WTC11 (cell line): ENCODE measurements at regions not wholly inside any gene's neighbourhood (a gene's known extent, or its start where the extent isn't known, plus 50 kb on each side); places are given as distances from the start of the nearest gene placed in this dataset.

Experiments used
- CREM ChIP-seq: sonication (generic); formaldehyde crosslinking; IDR thresholded peaks from 2 replicates; pipeline ENCODE4 v1.8.1; 2022; ENCODE audit warnings: mild to moderate bottlenecking, missing genetic modification reagents, moderate library complexity
- ETV6 ChIP-seq: sonication (generic); formaldehyde crosslinking; IDR thresholded peaks from 2 replicates; pipeline ENCODE4 v1.8.1; 2022; ENCODE audit warnings: mild to moderate bottlenecking, missing genetic modification reagents
- FOXJ3 ChIP-seq: sonication (generic); formaldehyde crosslinking; IDR thresholded peaks from 2 replicates; pipeline ENCODE4 v1.9.0; 2021; ENCODE audit warnings: missing genetic modification reagents, mild to moderate bottlenecking, borderline replicate concordance
- FOXP1 ChIP-seq: sonication (generic); formaldehyde crosslinking; IDR thresholded peaks from 2 replicates; pipeline ENCODE4 v1.8.0; 2022; ENCODE audit warnings: missing genetic modification reagents, mild to moderate bottlenecking, moderate library complexity, borderline replicate concordance
- IRF2 ChIP-seq: sonication (generic); formaldehyde crosslinking; IDR thresholded peaks from 2 replicates; pipeline ENCODE4 v1.8.0; 2022; ENCODE audit warnings: low read depth, missing genetic modification reagents, borderline replicate concordance
- TP53 ChIP-seq: sonication (generic); formaldehyde crosslinking; IDR thresholded peaks from 2 replicates; pipeline ENCODE4 v1.8.1; 2023; ENCODE audit warnings: mild to moderate bottlenecking, missing genetic modification reagents
- ZNF671 ChIP-seq: fragments of 250-450 bp; sonication (Bioruptor Pico); IDR thresholded peaks from 2 replicates; pipeline ENCODE4 v1.8.0; 2021; ENCODE audit warnings: mild to moderate bottlenecking
- TF ChIP-seq, protein P1 (sequence below): fragments of 200-600 bp; IDR thresholded peaks from 2 replicates; pipeline ENCODE4 v1.8.0; 2022; ENCODE audit warnings: antibody characterized with exemption
- TF ChIP-seq, protein P2 (sequence below): sonication (generic); formaldehyde crosslinking; IDR thresholded peaks from 2 replicates; pipeline ENCODE4 v1.8.0; 2022; ENCODE audit warnings: mild to moderate bottlenecking, missing genetic modification reagents
- TF ChIP-seq, protein P3 (sequence below): sonication (generic); formaldehyde crosslinking; IDR thresholded peaks from 2 replicates; pipeline ENCODE4 v1.8.1; 2023; ENCODE audit warnings: mild to moderate bottlenecking, missing genetic modification reagents, moderate library complexity

DNA sequence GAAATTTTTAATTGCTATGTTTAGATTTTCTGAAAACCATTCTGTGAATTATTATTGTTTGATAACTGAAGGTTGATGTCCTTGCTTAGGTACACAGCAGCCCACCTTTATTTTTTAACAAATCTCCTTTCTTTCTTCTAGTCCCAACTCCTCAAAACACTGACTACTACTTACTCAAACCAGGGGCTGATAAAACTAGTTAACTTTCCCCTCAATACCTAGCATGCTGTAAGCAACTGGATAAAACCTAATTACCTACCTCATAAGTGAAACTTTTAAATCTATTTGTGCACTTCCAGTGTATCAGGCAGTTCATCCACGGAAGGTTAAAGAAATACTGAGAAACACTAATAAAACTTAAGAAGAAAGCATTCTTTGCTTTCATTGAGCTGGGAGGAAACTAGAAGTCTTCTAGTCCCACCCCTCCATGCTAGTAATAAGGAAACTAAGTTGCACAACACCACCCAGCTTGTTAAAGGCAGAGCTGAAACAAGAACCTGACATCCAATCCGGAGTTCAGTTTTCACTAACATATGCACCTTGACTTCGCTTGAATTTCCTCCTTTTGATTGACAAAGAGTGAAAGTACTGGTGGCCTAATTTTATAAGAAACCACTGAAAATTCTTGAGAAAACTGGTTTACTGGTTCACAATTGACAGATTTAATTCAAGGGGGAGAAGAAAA, 180.2 kb upstream of the TET2 start:
- TF ChIP-seq, protein P1, sequence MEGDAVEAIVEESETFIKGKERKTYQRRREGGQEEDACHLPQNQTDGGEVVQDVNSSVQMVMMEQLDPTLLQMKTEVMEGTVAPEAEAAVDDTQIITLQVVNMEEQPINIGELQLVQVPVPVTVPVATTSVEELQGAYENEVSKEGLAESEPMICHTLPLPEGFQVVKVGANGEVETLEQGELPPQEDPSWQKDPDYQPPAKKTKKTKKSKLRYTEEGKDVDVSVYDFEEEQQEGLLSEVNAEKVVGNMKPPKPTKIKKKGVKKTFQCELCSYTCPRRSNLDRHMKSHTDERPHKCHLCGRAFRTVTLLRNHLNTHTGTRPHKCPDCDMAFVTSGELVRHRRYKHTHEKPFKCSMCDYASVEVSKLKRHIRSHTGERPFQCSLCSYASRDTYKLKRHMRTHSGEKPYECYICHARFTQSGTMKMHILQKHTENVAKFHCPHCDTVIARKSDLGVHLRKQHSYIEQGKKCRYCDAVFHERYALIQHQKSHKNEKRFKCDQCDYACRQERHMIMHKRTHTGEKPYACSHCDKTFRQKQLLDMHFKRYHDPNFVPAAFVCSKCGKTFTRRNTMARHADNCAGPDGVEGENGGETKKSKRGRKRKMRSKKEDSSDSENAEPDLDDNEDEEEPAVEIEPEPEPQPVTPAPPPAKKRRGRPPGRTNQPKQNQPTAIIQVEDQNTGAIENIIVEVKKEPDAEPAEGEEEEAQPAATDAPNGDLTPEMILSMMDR = no peak
- TF ChIP-seq FOXP1 (CRISPR knock-in tag) (no peak), CREM (no peak), ETV6 (CRISPR knock-in tag) (no peak), ZNF671 (no peak), IRF2 (no peak), FOXJ3 (CRISPR knock-in tag) (no peak), TP53 (CRISPR knock-in tag) (no peak)
- TF ChIP-seq, protein P2, sequence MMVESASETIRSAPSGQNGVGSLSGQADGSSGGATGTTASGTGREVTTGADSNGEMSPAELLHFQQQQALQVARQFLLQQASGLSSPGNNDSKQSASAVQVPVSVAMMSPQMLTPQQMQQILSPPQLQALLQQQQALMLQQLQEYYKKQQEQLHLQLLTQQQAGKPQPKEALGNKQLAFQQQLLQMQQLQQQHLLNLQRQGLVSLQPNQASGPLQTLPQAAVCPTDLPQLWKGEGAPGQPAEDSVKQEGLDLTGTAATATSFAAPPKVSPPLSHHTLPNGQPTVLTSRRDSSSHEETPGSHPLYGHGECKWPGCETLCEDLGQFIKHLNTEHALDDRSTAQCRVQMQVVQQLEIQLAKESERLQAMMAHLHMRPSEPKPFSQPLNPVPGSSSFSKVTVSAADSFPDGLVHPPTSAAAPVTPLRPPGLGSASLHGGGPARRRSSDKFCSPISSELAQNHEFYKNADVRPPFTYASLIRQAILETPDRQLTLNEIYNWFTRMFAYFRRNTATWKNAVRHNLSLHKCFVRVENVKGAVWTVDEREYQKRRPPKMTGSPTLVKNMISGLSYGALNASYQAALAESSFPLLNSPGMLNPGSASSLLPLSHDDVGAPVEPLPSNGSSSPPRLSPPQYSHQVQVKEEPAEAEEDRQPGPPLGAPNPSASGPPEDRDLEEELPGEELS (CRISPR knock-in tag) = no peak
- TF ChIP-seq, protein P3, sequence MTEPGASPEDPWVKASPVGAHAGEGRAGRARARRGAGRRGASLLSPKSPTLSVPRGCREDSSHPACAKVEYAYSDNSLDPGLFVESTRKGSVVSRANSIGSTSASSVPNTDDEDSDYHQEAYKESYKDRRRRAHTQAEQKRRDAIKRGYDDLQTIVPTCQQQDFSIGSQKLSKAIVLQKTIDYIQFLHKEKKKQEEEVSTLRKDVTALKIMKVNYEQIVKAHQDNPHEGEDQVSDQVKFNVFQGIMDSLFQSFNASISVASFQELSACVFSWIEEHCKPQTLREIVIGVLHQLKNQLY (CRISPR knock-in tag) = no peak
